Breast epithelium (tissue), 3 donors: ENCODE measurements at regions not wholly inside any gene's neighbourhood (a gene's known extent, or its start where the extent isn't known, plus 50 kb on each side); places are given as distances from the start of the nearest gene placed in this dataset.

ENCODE experiments used
- CTCF ChIP-seq, 3 donors: fragments of 450-650 bp; IDR thresholded peaks; one replicate each; pipeline ENCODE4 v1.5.1; 2016 to 2017; ENCODE audit warnings: antibody characterized with exemption in 3 of 3, mild to moderate bottlenecking in 3 of 3, moderate library complexity in 3 of 3
- POLR2AphosphoS5 ChIP-seq, 3 donors: sonication (generic); formaldehyde crosslinking; IDR thresholded peaks; one replicate each; pipeline ENCODE4 v1.6.1; 2017; ENCODE audit warnings: antibody characterized with exemption in 3 of 3

DNA sequence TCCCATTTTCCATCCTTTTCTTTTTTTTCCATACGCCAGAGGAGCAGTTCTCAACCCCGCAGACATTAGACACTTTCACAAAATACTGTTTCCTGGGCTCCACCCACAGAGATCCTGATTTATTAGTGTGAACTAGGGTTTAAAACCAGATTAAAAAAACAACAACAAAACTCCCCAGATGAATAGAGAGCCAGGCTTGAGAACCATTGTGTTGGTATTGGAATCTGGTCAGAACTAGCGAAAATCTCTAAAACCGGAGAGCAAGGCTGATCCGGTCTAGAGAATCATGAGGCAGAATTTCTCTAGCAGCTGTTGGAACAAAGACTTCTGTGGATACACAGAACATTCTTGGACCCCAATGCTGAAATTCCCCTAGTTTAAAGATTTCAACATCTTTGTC lies 173.0 kb downstream of the PCSK1 start:
- TF ChIP-seq CTCF (IDR thresholded peaks at IDR 0.05) (no peak), POLR2AphosphoS5 (IDR thresholded peaks at IDR 0.05) (no peak)
